ENCODE measurements at regions not wholly inside any gene's neighbourhood (a gene's known extent, or its start where the extent isn't known, plus 50 kb on each side); places are given as distances from the start of the nearest gene placed in this dataset.

DNA sequence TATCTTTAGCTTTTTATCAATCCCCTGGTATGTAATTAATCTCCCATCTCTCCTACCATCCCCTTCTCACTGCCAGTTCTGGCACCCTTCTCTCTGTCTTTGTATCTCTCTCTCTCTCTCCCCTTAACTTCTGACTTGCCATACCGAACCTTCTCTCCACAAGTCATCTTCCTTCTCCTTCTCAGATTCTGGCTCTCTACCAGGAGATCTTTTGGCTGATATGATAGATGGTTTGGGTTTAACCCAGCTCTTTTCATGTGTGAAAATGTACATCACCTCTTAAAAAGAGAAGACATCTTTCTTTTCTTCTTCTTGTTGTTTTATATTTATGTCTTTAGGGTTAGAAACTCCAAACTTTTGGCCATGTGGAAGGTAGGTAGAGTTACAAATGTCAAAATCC, 196.7 kb downstream of the HGF start:
- H3K4me1 ChIP-seq = no peaks in the 10 kb centered on the region
- no peak for DNase-seq
- H3K36me3 ChIP-seq = no peaks in the 10 kb centered on the region
- H3K9me3 ChIP-seq = no peaks in the 10 kb centered on the region
- H3K27ac ChIP-seq = no peak overlapping the region
- H3K4me3 ChIP-seq = no peak overlapping the region
- H3K27me3 ChIP-seq = no peaks in the 10 kb centered on the region
- TF ChIP-seq POLR2A (IDR thresholded peaks at IDR 0.05) (no peak), CTCF (IDR thresholded peaks at IDR 0.05) (no peak)

- Histone ChIP-seq H3K4me1 (no peaks in the 10 kb centered on the region), H3K27ac (no peak overlapping the region), H3K27me3 (no peaks in the 10 kb centered on the region), H3K36me3 (no peaks in the 10 kb centered on the region), H3K4me3 (no peak overlapping the region), H3K9me3 (no peaks in the 10 kb centered on the region)
- DNase-seq = no peak
- no peak for TF ChIP-seq POLR2A (IDR thresholded peaks at IDR 0.05)
- no peak for TF ChIP-seq CTCF (IDR thresholded peaks at IDR 0.05)
Measured at GRCh38 chr7:81562581-81562980, 207.3 kb downstream of the HGF start.

GRCh38 chr7:81560708-81561107, 209.1 kb downstream of the HGF start:
- no peak for DNase-seq
- Histone ChIP-seq H3K27ac (no peak overlapping the region), H3K36me3 (no peaks in the 10 kb centered on the region), H3K9me3 (no peaks in the 10 kb centered on the region), H3K27me3 (no peaks in the 10 kb centered on the region), H3K4me1 (no peaks in the 10 kb centered on the region), H3K4me3 (no peak overlapping the region)
- TF ChIP-seq POLR2A (IDR thresholded peaks at IDR 0.05) = no peak
- no peak for TF ChIP-seq CTCF (IDR thresholded peaks at IDR 0.05)

- Histone ChIP-seq H3K4me3 (no peak overlapping the region), H3K27ac (no peak overlapping the region), H3K27me3 (no peaks in the 10 kb centered on the region), H3K9me3 (no peaks in the 10 kb centered on the region), H3K4me1 (no peaks in the 10 kb centered on the region), H3K36me3 (no peaks in the 10 kb centered on the region)
- no peak for TF ChIP-seq CTCF (IDR thresholded peaks at IDR 0.05)
- TF ChIP-seq POLR2A (IDR thresholded peaks at IDR 0.05) = no peak
- no peak for DNase-seq
Measured at GRCh38 chr7:81549484-81550016, 220.3 kb downstream of the HGF start.

- no peaks in the 10 kb centered on the region for H3K36me3 ChIP-seq
- H3K4me3 ChIP-seq = no peak overlapping the region
- H3K9me3 ChIP-seq = no peaks in the 10 kb centered on the region
- no peak for TF ChIP-seq POLR2A (IDR thresholded peaks at IDR 0.05)
- TF ChIP-seq CTCF (IDR thresholded peaks at IDR 0.05) = no peak
- no peaks in the 10 kb centered on the region for H3K4me1 ChIP-seq
- no peak for DNase-seq
- no peaks in the 10 kb centered on the region for H3K27me3 ChIP-seq
- no peak overlapping the region for H3K27ac ChIP-seq
Measured at GRCh38 chr7:81534996-81535395, 234.9 kb downstream of the HGF start.

DNA sequence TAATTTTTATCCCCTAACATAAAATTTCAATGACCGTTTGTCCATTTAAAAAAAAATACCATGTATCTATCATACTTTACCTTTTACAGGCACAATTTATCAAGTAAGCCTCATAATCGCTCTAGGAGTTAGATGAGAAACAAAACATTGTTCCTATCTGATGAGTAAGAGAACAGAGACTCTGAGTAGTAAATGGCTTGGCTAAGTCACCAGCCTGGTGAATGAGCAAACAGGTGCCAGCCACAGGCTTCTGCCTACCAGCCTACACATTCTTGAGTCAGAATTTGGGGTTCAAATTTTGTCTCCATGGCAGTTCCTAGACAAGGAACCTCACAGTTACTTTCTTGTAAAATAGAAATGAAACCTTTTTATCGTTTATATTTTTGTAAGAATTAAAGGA, 235.4 kb downstream of the HGF start:
- Histone ChIP-seq H3K4me3 (no peak overlapping the region), H3K4me1 (no peaks in the 10 kb centered on the region), H3K27ac (no peak overlapping the region), H3K9me3 (no peaks in the 10 kb centered on the region), H3K36me3 (no peaks in the 10 kb centered on the region), H3K27me3 (no peaks in the 10 kb centered on the region)
- no peak for TF ChIP-seq POLR2A (IDR thresholded peaks at IDR 0.05)
- TF ChIP-seq CTCF (IDR thresholded peaks at IDR 0.05) = no peak
- no peak for DNase-seq
